Right lobe of liver (tissue), 6 donors: ENCODE measurements at regions not wholly inside any gene's neighbourhood (a gene's known extent, or its start where the extent isn't known, plus 50 kb on each side); places are given as distances from the start of the nearest gene placed in this dataset.

Experiments used
- ATAC-seq, 4 donors: fragments of 200-7000 bp; cut with Tn5 transposase; one replicate each; pipeline ENCODE4 v1.9.1; 2020; ENCODE audit warnings: mild to moderate bottlenecking in 4 of 4, moderate library complexity in 4 of 4
- DNase-seq, 3 donors: peaks; one replicate each; pipeline ENCODE4 v3.0.0-alpha.2; 2020
- H3K27ac ChIP-seq, 3 donors: fragments of 200-600 bp; one replicate each; pipeline ENCODE4 v1.8.0; 2022
- H3K27me3 ChIP-seq, 2 donors: fragments of 200-600 bp; one replicate each; pipeline ENCODE4 v1.8.0; 2022
- H3K36me3 ChIP-seq, 4 donors: fragments of 200-600 bp; sonication (generic) in 1 of 4; one replicate each; pipeline versions ENCODE4 v1.5.1 to v1.8.0; 2017 to 2022; ENCODE audit warnings: control low read depth in 1 of 4
- H3K4me1 ChIP-seq, 4 donors: fragments of 200-600 bp; sonication (generic) in 1 of 4; one replicate each; pipeline versions ENCODE4 v1.5.1 to v1.8.0; 2017 to 2022; ENCODE audit warnings: control low read depth in 1 of 4
- H3K4me3 ChIP-seq, 3 donors: fragments of 200-600 bp; one replicate each; pipeline ENCODE4 v1.8.0; 2022
- H3K9me3 ChIP-seq, 4 donors: fragments of 200-600 bp; sonication (generic) in 1 of 4; one replicate each; pipeline versions ENCODE4 v1.5.1 to v1.8.0; 2017 to 2022; ENCODE audit warnings: control low read depth in 1 of 4
- POLR2A ChIP-seq: fragments of 450-650 bp; IDR thresholded peaks from one replicate; pipeline ENCODE4 v1.6.1; 2017; ENCODE audit warnings: antibody characterized with exemption, mild to moderate bottlenecking
- WGBS: methylation state at CpG from one replicate; pipeline ENCODE4 v1.1.6; 2018; ENCODE audit warnings: low coverage, low lambda C conversion rate; ENCODE audit not compliant: insufficient coverage; ENCODE audit errors: missing lambda C conversion rate; 5-methylcytosine and 5-hydroxymethylcytosine counted together
- intact Hi-C, 2 donors: fragments of 100-400 bp; cut with DNase I; formaldehyde crosslinking; loops; one replicate each; pipeline versions ENCODE4 v1.11.2 to v1.14.1; 2022
- TF ChIP-seq, protein P1 (sequence below), 4 donors: fragments of 200-600 bp in 3 of 4; fragments of 450-650 bp in 1 of 4; IDR thresholded peaks; one replicate each; pipeline versions ENCODE4 v1.5.1 to v1.8.0; 2016 to 2022; ENCODE audit warnings: antibody characterized with exemption in 4 of 4, mild to moderate bottlenecking in 2 of 4
- donor health status: DM: no; HTN: yes; CAD: no.
- donor health status: DM: no; HTN: no; CAD: no.
- donor health status: DM: no; HTN: no; CAD: no.
- donor health status: DM: no; HTN: yes; CAD: no.
- donor health status: DM: no; HTN: yes; CAD: no.

DNA sequence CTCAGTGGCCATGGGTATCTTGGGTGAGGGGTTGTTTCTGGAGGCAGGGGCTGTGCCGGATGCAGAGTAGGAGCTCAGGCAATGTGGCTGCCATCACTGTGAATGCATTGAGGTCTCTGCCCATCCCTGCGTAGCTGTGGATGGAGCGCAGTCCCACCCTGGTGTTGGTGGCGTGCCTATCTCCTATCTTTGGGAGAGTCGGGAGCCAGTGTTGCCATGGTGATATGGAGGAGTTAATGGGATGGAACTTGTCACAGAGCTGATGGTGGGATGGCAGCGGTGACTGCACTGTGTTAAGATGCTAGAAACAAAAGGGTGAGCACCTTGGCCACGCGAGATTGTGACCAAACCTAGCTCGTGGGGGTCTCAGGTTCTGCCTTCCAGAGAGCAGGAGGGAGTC is 197.3 kb downstream of the MELK start:
- TF ChIP-seq POLR2A = no peak
- TF ChIP-seq, protein P1, sequence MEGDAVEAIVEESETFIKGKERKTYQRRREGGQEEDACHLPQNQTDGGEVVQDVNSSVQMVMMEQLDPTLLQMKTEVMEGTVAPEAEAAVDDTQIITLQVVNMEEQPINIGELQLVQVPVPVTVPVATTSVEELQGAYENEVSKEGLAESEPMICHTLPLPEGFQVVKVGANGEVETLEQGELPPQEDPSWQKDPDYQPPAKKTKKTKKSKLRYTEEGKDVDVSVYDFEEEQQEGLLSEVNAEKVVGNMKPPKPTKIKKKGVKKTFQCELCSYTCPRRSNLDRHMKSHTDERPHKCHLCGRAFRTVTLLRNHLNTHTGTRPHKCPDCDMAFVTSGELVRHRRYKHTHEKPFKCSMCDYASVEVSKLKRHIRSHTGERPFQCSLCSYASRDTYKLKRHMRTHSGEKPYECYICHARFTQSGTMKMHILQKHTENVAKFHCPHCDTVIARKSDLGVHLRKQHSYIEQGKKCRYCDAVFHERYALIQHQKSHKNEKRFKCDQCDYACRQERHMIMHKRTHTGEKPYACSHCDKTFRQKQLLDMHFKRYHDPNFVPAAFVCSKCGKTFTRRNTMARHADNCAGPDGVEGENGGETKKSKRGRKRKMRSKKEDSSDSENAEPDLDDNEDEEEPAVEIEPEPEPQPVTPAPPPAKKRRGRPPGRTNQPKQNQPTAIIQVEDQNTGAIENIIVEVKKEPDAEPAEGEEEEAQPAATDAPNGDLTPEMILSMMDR (IDR thresholded peaks at IDR 0.05) = no peak
- Histone ChIP-seq H3K4me3 (no peak overlapping the region), H3K36me3 (no peaks in the 10 kb centered on the region), H3K9me3 (no peaks in the 10 kb centered on the region), H3K4me1 (no peaks in the 10 kb centered on the region), H3K27me3 (no peaks in the 10 kb centered on the region), H3K27ac (no peak overlapping the region)
- DNase-seq = no peak
- WGBS = 53% methylated on average over 7 of the region's 9 CpGs
- no peak for ATAC-seq
- intact Hi-C loops = no loop called here

DNA sequence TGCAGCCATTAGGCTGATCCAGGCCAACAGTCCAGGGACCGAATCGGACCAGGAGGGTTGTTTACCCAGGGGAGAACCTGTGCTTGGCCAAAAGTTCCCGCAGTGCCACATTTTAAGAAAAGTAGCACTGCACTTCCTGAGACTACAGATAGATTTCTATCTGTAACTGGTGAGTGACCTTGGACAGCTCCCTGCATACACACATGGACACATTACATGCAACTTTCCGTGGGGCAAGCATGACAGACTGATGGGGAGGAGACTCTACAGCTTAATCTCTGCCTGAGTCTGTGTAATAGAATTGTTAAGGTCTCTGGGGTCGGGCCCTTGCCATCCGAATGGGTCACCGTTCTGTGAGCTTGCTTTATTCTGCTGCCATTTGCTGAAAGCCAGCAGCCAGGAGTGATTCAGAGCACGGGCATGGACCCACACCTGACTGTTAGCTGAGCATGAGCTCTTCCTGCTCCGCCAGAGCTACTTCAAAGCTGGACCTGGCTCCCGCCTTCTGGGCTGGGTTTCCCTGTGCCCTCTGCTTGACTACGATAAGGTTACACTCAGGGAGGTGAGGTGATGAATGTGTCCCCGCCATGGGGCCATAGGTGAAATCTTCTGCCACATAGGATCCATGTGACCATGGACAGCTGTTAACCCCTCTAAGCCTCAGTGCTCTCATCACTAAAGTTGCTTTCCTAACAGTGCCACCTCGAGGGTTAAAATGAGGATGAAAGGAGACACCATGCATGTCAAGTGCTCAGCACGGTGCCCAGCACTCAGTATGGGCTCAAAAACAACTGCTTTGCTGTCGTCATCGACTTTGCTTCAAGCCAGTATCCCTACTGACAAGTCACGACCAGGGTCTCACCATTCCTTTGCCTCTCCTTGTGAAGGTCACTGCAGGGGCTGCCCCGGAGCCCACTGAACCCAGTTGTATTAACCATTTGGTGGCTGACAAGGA is 200.0 kb downstream of the MELK start:
- intact Hi-C loops = no loop called here
- no peak for DNase-seq
- TF ChIP-seq, protein P1 (IDR thresholded peaks at IDR 0.05) = no peak
- no peak for TF ChIP-seq POLR2A
- H3K27ac ChIP-seq = no peak overlapping the region
- ATAC-seq = no peak
- 15% methylated on average over 11 of the region's 18 CpGs for WGBS
- H3K36me3 ChIP-seq = no peaks in the 10 kb centered on the region
- no peaks in the 10 kb centered on the region for H3K4me1 ChIP-seq
- no peaks in the 10 kb centered on the region for H3K27me3 ChIP-seq
- no peak overlapping the region for H3K4me3 ChIP-seq
- H3K9me3 ChIP-seq = no peaks in the 10 kb centered on the region

DNA sequence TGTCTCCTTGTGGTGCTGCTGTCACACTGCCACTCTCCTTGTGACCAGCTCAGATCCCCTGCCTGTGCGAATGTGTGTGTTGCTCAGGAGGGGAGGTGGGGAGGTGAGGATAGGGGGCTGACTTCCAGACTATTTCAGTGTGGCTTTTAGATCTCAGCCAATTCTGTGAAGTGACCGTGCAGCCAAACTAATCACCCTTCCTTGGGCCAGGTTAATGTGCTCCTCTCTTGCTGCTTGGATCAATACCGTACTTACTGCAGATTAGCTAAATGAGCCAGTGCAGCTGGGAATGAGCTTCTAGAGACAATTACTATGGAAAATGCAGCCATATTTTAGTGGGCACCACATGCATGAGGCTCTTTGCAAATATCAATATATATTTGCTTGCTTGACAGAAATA is 206.0 kb downstream of the MELK start:
- H3K27me3 ChIP-seq = no peaks in the 10 kb centered on the region
- ATAC-seq (no peak), DNase-seq (no peak)
- H3K36me3 ChIP-seq = no peaks in the 10 kb centered on the region
- WGBS = 85% methylated on average over 3 of the region's 3 CpGs
- H3K4me1 ChIP-seq = no peaks in the 10 kb centered on the region
- H3K9me3 ChIP-seq = no peaks in the 10 kb centered on the region
- no peak overlapping the region for H3K27ac ChIP-seq
- TF ChIP-seq POLR2A = no peak
- TF ChIP-seq, protein P1 (IDR thresholded peaks at IDR 0.05) = no peak
- intact Hi-C loops = no loop called here
- no peak overlapping the region for H3K4me3 ChIP-seq

DNA sequence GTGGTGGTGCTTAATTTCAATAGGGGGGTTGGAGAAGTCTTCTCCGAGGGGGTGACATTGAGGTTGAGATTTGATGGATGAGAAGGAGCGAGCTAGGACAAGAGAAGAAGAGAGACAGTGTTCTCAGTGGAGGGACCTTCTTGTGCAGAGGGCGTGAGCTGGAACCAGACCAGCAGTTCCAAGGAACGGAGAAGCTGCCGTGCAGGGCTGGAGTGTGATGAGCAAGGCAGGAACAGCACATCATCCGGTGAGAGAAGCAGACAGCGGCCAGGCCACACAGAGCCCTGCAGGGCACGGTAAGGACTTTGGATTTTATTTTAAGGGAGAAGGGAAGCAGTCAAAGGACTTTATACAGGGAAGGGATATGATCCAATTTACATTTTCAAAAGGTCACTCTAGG is 206.9 kb downstream of the MELK start:
- H3K36me3 ChIP-seq = no peaks in the 10 kb centered on the region
- no peak overlapping the region for H3K27ac ChIP-seq
- 38% methylated on average over 8 of the region's 8 CpGs for WGBS
- H3K27me3 ChIP-seq = no peaks in the 10 kb centered on the region
- no peaks in the 10 kb centered on the region for H3K4me1 ChIP-seq
- DNase-seq = no peak
- no peak overlapping the region for H3K4me3 ChIP-seq
- TF ChIP-seq, protein P1 (IDR thresholded peaks at IDR 0.05) = no peak
- TF ChIP-seq POLR2A = no peak
- intact Hi-C loops = no loop called here
- H3K9me3 ChIP-seq = no peaks in the 10 kb centered on the region
- peak in 1 of 4 donors; percentile 23 for ATAC-seq
